DND-41 (cell line): ENCODE measurements at regions not wholly inside any gene's neighbourhood (a gene's known extent, or its start where the extent isn't known, plus 50 kb on each side); places are given as distances from the start of the nearest gene placed in this dataset.

Source experiments
- CTCF ChIP-seq: IDR thresholded peaks from 2 replicates; pipeline ENCODE4 v1.5.1; 2012; ENCODE audit warnings: borderline replicate concordance, low read length, moderate library complexity, mild to moderate bottlenecking; ENCODE audit not compliant: poor library complexity, severe bottlenecking; ENCODE audit errors: extremely low read depth
- EZH2 ChIP-seq: IDR thresholded peaks from 3 replicates; pipeline ENCODE4 v1.6.1; 2012; ENCODE audit warnings: borderline replicate concordance, low read depth, mild to moderate bottlenecking, moderate library complexity, low read length, inconsistent platforms; ENCODE audit not compliant: severe bottlenecking

- TF ChIP-seq EZH2 (no peak), CTCF (no peak)
Observed at GRCh38 chr12:89179983-89180382, 172.3 kb downstream of the DUSP6 start.
